Glomerular visceral epithelial cell (primary cell): ENCODE measurements at regions not wholly inside any gene's neighbourhood (a gene's known extent, or its start where the extent isn't known, plus 50 kb on each side); places are given as distances from the start of the nearest gene placed in this dataset.

Experiments
- DNase-seq: peaks from one replicate; pipeline ENCODE4 v3.0.0-alpha.2; 2016; ENCODE audit errors: extremely low spot score

DNA sequence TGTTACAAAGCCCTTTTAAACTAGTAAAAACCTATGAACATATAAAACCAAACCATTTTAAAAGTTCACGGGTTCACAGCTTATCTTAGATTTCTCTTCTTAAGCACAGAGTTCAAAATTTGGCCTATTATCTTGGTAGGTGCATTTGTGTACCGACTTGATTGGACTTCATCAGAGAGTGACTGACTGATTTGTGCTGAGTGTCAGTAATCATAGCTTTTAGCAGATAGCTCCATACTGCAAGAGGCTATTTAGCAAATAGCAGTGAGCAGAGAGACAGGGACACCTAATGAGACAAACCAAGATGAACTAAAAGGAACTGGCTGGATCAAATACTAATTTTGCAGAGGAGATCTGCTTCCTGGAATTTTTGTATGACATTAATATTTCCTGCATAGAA is 274.5 kb downstream of the PRR16 start:
- no peak for DNase-seq

DNA sequence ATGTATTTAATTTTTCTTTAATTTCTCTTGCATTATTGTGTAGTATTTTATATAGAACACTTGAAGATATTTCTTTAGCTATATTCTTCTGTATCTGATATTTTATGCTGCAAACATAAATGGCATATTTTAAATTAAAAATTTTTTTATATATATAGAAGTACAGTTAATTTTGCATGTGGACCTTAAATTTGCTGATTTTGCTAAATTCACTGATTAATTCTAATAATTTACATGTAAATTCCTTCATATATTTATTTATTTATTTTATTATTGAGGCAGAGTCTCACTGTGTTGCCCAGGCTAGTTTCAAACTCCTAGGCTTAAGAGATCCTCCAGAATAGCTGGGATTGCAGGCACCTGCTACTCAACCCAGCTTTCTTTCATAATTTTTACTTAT is 276.9 kb downstream of the PRR16 start:
- no peak for DNase-seq

DNA sequence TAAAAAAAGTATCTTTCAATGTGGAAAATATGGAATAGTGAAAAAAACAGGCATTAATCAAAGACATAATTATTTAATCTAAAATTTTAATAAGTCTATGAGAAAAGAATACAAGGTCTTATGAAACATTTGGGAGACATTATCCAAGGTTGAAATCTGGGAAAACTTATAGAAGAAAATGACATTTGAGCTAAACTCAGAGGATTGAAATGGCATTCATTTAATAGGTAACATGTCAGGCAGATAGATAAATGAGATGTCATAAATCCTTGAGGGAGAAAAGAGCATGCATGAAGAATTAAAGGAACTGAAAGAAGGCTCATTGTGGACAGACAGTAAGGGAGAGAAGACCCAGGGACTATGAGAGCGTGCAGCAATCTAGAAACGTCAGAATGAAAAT is 284.4 kb downstream of the PRR16 start:
- DNase-seq = no peak

DNA sequence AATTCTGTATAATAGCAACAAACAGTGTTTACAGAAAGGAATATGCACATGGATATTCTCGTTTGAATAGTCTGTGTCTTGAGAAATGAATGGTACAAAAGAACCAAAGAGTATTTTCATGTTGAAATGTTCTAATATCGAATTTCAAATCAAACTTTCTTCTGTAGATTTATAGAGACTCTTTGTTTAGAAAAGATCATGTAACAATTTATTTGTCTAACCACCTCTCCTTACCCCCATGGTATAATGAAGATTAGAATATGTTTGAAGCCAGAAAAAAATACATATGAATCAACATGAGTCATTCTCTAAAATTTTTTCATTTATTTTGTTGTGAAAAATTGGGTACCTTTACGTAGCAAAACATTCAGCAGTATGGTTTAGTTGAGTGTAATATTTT is 285.6 kb downstream of the PRR16 start:
- DNase-seq = no peak

DNA sequence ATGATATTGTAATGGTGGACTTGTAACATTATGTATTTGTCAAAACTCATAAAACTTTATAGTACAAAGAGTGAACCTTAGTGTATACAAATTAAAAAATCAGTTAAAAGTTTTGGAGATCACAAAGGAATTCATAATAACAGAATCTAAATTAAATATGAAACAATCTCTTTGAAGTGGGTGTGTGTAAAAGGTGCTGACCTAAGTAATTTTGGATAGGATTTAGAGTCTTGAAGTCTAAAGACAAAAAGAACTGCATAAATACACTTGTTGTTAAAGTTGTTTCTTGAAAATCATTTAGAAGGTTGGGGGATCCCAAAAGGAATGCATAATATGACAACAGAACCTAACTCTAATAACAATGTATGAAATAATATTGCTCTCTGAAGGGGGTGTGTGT is 295.5 kb downstream of the PRR16 start:
- no peak for DNase-seq

DNA sequence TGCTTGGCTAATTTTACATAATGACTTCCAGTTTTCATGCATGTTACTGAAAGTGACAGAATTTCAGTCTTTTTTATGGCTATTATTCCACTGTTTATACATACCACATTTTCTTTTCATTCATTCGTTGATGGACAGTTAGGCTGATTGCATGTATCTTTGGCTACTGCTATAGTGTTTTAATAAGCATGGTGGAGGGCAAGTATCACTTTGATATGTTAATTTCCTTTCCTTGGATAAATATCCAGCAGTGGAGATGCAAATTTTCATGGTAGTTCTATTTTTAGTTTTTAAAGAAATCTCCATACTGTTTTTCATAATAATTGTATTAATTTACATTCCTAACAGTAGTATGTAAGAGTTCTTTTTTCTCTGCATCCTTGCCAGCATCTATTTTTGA is 297.9 kb downstream of the PRR16 start:
- no peak for DNase-seq

DNA sequence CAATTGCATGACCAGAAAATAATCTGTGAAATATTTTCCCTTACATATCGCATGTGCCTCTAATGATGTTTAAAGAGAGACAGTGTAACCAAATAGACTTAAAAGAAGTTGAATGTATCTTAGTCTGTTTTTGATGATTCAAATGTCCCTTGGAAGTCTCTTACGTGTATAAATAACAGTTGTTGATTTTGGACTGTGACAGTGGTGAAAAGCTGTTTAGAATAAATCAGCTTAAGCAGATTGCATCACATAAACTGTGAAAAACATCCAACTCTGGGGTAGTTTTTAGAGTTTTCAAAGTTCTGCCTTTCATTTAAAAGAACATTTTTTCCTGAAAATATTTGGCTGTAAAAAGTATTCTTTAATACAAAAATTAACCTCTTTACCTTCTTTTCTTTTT is 301.1 kb downstream of the PRR16 start:
- DNase-seq = no peak

DNA sequence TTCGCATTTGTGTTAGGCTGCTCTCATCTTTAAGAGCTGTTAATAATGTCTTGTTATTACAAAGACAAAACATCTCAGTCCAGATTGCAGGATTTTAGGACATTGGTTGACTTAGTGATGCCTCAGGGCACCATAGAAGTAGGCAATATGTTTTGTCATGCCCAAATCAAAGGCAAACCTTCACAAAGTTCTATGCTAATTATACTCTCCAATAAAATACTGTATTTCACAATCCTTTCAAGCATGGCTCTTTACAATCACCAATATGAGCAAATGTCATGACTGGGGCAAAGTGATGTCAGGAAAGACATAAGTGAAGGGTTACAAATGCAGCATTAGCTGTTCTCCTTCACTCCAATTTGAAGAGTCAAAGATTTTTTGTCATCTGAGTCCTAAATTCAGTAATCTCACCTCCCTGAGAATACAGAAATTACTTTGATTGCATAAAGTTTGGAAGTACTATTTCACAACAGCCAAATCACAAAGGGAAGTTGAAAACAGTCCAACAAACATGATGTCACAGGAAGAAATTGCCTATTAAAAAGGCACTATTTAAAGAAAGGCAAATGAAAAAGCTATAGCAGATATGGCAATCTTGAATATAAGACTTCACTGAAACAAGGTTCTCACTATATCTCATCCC is 303.2 kb downstream of the PRR16 start:
- no peak for DNase-seq

DNA sequence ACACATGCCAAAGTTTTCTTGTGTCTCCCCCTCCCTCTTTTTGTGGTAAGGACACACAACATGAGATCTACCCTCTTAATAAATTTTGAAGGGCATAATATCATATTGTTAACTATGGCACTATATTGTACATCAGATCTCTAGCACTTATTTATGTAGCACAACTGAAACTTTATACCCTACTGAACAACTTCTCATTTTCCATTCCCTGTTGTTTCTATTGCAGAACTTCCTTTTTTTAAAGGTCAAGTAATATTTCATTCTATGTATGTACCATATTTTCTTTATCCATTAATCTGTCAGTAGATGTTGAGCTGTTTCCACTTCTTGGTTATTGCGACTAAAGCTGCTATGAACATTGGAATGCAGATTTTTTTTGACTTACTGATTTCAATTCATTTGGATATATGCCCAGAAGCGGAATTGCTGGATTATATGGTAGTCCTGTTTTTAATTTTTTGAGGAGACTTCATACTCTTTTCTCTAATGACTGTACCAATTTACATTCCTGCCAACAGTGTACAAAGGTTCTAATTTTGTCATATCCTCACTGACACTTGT is 305.3 kb downstream of the PRR16 start:
- DNase-seq = no peak

DNA sequence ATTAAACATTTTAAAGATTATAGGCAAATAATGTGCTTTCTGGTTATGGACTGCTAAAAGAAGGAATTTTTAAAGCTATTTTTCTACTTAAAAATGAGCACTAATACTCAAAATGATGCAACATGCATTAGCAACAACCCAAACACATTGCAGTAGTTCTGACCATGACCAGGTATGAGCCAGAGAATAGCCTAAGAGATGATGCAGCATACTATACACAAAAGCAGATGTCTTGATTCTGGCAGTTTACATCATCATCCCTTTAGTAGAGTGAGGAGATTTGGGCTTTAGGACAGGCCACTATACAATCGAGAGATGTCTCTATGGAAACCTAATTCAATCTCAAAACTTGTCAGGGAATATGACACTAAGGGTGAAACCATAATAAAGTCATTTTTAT is 307.1 kb downstream of the PRR16 start:
- no peak for DNase-seq

DNA sequence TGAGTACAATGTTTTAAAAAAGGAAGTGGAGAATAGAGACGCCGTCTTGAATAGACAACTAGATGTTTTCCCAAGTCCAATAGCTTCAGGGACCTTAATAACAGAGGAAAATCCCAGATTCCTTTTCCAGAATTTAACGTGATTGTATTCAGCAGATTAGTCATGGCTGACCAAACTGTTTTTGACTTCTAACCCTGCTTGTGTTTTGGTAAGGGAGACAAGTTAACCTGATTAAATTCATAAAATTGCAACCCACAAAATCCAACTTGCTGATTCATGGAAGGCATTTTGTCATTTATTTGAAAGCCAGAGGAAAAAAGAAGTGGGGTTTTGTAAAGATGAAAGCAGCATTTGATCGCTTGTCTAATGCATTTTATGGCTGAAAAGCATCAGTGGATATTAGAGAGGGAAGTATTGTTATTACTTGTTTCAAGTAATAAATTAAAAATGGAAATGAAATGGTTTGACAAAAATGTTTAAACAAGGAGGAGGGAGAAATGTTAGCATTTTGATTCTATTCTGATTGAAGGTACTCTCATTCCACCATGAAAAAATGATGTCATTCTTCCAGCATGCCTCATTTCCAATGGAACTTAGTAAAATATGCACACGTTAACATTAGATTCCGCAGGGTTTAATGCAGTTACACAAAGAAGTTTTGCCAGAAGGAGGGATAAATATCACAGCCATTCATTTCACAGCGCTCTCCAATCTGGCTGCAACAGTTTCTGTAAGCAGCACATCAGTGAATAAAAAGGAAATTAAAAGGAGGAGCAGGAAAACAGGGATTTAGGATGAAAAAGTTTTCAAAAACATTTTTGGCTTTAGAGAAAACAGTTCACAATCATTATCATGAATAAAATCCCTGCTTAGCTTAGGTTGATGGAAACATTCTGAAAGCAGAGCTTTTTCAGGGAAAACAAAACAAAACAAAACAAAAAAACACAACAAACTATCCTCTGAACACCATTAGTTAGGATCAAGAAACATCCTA is 314.7 kb downstream of the PRR16 start:
- peak; percentile 44 for DNase-seq

DNA sequence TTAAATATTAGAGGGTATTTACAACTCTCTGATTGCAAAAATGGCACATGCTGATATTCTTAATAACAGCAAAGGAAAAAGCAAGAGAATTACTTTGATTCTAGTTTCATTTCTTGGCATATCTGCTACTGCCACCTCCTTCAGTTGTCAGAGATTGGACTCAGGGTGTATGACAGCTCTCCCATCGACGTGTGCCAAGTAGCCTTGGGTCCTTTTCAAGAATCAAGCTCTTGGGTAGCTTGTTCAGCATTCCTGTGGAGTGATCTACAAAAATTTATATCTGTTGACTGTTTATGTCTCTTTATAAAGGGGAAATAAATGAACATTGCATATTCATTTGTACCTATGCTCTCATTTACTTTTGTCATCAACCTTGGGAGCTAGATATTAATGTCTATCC is 315.6 kb downstream of the PRR16 start:
- DNase-seq = no peak

DNA sequence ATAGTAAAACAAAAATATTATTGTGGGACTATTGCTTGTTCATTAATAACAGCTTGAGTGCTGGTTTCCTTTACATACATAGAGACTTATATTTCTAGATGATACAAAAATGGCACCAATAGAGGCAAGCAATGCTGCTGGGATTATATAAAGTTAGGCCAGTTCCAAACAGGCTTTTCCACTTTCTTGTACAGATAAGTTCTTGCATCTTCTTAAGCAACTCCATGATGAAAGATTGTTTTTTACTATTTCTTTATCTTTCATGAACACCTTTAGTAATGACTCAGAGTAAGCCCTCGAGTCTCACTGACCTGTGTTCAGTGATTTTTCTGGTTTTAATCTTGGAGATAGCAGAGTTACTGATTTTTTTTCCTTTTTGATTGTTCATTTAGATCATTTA is 324.4 kb downstream of the PRR16 start:
- DNase-seq = no peak

DNA sequence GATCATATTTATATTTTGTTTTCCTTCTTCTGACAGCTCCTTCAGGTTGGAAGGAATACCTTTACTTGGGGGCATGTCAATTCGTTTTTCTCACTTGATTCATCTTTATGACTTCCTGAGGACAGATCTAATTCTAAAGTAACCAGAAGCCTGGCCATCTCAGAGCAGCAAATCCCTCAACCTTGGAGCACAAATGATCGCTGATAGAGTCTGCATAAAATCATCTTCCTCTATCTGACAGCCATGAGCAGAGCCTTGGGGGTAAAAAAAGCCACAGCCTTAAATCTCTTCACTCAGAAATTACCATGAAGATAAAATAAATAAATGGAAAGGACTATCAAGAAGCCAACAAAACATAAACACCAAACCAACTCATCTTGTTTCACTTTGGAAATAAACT is 325.8 kb downstream of the PRR16 start:
- DNase-seq = no peak

DNA sequence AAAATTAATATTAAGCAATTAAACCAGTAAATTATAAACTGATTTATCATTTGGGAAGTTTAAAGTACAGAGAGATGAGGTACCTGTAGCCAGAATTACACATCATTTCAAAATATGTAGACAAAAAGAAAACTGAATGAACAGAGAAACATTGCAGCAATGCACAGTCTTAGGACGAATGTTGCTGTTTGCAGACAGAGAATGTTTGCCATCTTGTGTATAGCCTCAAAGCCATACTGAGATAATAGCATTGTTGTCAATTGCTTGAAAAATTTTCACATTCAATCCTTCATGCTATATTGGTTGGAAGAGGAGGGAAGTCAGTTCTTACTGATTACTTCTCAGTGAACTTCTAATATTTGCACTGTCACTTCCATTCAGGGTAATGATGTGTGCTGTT is 326.2 kb downstream of the PRR16 start:
- no peak for DNase-seq

DNA sequence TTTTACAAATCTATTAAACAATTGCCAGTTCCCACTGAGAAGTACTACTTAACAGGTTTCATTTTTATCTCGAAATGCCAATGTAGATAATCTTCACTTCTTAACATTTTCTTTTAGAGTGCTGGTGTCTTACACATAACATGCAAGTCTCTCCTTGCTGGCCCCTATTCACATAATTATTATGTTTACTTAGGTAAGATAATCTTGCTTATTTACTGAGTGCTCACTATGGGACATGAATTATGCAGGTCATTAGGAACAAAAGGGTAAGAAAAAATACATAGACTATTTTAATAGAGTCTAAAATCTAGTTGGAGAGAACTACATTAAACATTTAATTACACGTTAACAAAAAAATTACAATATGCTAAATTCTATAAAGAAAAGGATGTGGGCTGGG is 328.4 kb downstream of the PRR16 start:
- no peak for DNase-seq

DNA sequence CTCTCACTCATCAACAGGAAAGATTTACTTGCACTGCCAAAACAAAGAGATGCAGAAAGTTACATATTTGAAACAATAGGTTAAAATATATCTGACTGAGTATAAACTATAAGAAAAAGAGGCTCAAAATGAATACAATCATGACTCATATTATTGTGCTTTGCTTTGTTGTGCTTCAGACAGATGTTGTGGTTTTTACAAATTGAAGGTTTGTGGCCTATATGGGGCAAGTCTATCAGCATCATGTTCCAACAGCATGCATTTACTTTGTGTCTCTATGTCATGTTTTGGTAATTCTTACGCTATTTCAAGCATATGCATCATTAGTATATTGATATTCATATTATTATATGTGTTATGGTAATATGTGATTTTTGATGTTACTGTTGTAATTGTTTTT is 330.0 kb downstream of the PRR16 start:
- DNase-seq = no peak

DNA sequence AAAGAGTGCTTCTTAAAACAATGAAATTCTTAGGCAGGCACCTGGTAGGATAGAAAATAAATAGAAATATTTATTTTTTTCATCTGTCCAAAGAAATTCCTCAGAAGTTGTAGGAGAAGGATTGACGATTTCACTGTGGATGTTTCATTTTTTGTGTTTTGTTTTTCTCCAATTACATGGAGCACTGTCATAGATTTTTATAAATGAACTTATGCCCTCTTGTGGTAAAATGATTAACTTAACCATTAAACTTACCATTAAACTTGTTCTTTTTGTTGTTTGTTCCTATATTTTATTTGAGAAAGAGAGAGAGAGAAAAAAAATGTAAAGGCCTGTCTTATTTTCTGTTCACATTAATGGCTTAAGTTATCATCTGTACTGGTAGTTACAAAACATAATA is 339.2 kb downstream of the PRR16 start:
- DNase-seq = peak; percentile 10

DNA sequence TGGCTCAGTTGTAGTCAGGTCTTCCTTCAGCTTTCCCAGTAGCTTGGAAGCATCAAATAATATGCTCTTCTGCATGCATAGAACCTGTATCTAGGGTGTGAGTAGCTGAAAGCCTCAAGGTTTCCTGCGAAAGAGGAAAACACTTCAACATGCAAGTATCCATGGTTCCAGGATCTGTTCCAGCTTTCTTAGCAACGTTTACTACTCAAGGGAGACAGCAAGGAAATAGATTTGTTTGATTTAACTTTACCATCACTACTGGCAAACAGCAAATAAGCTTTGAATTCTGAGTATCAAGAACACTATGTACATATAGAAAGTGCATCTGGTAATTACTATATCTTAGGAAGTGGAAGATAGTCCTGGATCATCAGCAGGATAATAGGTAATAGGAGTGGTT is 341.0 kb downstream of the PRR16 start:
- DNase-seq = no peak

DNA sequence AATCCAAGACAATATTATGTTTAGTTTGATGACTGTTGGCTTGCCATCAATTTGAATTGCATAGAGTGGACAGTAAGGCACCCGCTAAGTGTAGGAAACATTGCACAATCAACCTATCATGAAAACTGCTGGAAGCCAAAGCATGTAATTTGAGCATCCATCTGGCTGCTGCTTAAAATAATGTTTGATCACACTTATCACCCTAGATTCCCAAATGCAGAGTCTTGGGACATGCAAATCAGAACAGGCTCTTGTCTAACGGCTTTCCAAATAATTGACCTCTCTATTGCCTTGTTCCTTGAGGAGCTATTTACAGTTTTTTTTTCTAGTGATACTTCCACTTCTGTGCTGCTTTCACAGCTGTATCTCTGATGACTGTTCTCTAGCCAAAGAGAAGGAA is 342.1 kb downstream of the PRR16 start:
- no peak for DNase-seq

DNA sequence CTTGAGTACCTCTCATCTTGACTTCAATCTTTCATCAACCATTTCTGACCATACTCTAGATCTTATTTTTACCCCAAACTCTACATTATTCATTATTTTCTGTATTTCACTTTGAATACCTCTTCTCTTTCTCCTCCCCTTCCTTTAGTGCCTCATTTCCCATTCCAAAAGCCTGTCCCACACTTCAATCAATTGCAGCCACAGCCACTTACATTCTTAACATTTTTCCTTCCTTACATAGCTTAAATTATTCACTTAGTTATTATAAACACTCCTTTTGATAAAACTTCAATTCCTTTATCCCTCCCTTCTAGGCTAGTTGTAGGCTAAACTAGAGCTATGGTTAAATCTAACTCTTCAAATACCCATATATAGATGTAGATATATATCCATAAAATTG is 344.0 kb downstream of the PRR16 start:
- peak; percentile 17 for DNase-seq

DNA sequence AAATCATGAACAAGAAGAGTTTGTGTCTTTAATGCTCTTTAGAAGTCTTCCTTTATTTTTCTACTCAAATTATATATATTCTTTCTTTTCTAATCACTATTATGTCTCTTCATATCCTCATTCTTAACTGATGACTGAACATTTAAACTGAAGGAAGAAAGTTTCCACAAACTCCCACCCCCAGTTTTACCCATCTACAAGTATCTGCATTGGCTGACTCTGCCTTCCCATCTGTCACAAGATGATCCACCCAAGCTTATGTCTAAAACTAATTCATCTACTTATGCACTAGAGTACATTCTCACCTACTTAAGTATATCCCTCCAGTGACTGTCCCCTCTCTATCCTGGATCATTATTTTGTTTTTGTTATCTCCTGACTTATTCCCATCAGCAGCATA is 344.5 kb downstream of the PRR16 start:
- no peak for DNase-seq

DNA sequence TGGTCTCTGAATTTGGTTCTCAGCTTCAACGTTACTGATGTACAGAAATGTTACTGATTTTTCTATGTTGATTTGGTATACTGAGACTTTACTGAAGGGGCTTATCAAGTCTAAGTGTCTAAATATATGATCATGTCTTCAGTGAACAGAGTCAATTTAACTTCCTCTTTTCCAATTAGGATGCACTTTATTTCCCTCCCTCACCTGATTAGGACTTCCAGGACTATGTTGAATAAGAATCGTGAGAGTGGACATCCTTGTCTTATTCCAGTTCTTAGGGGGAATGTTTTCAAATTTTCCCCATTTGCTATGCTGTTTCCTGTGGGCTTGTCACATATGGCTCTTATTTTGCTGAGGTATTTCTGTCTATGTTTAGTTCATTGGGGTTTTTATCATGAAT is 349.5 kb downstream of the PRR16 start:
- DNase-seq = no peak
